HG02678 (cell line): ENCODE measurements at regions not wholly inside any gene's neighbourhood (a gene's known extent, or its start where the extent isn't known, plus 50 kb on each side); places are given as distances from the start of the nearest gene placed in this dataset.

Source experiments
- ATAC-seq: cut with Tn5 transposase; IDR thresholded peaks from one replicate; pipeline ENCODE4 v1.9.1; 2021; ENCODE audit warnings: mild to moderate bottlenecking, moderate library complexity; ENCODE audit not compliant: unreplicated experiment

GRCh38 chr12:70150230-70150629 is 93.0 kb upstream of the CNOT2 start:
- no peak for ATAC-seq

GRCh38 chr12:70151993-70152392 is 91.2 kb upstream of the CNOT2 start:
- no peak for ATAC-seq

GRCh38 chr12:70154087-70154638 is 89.1 kb upstream of the CNOT2 start:
- ATAC-seq, result no peak

GRCh38 chr12:70154960-70155589 is 88.2 kb upstream of the CNOT2 start:
- ATAC-seq, result no peak

- ATAC-seq, result no peak
Measured at GRCh38 chr12:70157099-70157498, 86.1 kb upstream of the CNOT2 start.

- ATAC-seq, result no peak
Measured at GRCh38 chr12:70165450-70165849, 77.8 kb upstream of the CNOT2 start.

- ATAC-seq, result no peak
Measured at GRCh38 chr12:70176290-70176689, 66.9 kb upstream of the CNOT2 start.

GRCh38 chr12:70177631-70178030 is 65.6 kb upstream of the CNOT2 start:
- ATAC-seq, result no peak

- no peak for ATAC-seq
Measured at GRCh38 chr12:70178038-70178437, 65.2 kb upstream of the CNOT2 start.

- ATAC-seq, result no peak
Measured at GRCh38 chr12:70180130-70180529, 63.1 kb upstream of the CNOT2 start.

GRCh38 chr12:70185301-70185700 is 57.9 kb upstream of the CNOT2 start:
- no peak for ATAC-seq

- ATAC-seq, result no peak
Measured at GRCh38 chr12:70186436-70186835, 56.8 kb upstream of the CNOT2 start.

GRCh38 chr12:70190262-70191010 is 52.8 kb upstream of the CNOT2 start:
- ATAC-seq, result no peak
